KG1 (cell line): ENCODE measurements at regions not wholly inside any gene's neighbourhood (a gene's known extent, or its start where the extent isn't known, plus 50 kb on each side); places are given as distances from the start of the nearest gene placed in this dataset.
"Not testable (repeated sequence)": the region's sequence is repeated elsewhere in the genome, so short reads cannot be mapped to it uniquely, and the experiment has no call there.

Source experiments
- DNase-seq: peaks from one replicate; lab custom pipeline; 2025; lab: John Stamatoyannopoulos, UW

- DNase-seq, result no peak
Measured at GRCh38 chr11:11220786-11221185, 132.3 kb downstream of the CSNK2A3 start.

- no peak for DNase-seq
Measured at GRCh38 chr11:11218629-11218986, 134.4 kb downstream of the CSNK2A3 start.

GRCh38 chr11:11217929-11218628 lies 135.0 kb downstream of the CSNK2A3 start:
- DNase-seq, result no peak

- no peak for DNase-seq
Measured at GRCh38 chr11:11217289-11217928, 135.6 kb downstream of the CSNK2A3 start.

- DNase-seq, result no peak
Measured at GRCh38 chr11:11215944-11216343, 137.1 kb downstream of the CSNK2A3 start.

- no peak for DNase-seq
Measured at GRCh38 chr11:11215058-11215815, 137.8 kb downstream of the CSNK2A3 start.

GRCh38 chr11:11213117-11213516 lies 139.9 kb downstream of the CSNK2A3 start:
- no peak for DNase-seq

- no peak for DNase-seq
Measured at GRCh38 chr11:11211888-11212287, 141.2 kb downstream of the CSNK2A3 start.

GRCh38 chr11:11211186-11211585 lies 141.9 kb downstream of the CSNK2A3 start:
- no peak for DNase-seq

GRCh38 chr11:11210446-11210845 lies 142.6 kb downstream of the CSNK2A3 start:
- DNase-seq, result no peak

GRCh38 chr11:11209967-11210366 lies 143.1 kb downstream of the CSNK2A3 start:
- no peak for DNase-seq

GRCh38 chr11:11208994-11209393 lies 144.1 kb downstream of the CSNK2A3 start:
- DNase-seq, result no peak

- DNase-seq, result no peak
Measured at GRCh38 chr11:11207428-11207827, 145.6 kb downstream of the CSNK2A3 start.

GRCh38 chr11:11206484-11206883 lies 146.6 kb downstream of the CSNK2A3 start:
- no peak for DNase-seq

- DNase-seq, result no peak
Measured at GRCh38 chr11:11202885-11203284, 150.2 kb downstream of the CSNK2A3 start.

GRCh38 chr11:11201302-11201701 lies 151.7 kb downstream of the CSNK2A3 start:
- DNase-seq, result not testable (repeated sequence)

GRCh38 chr11:11192541-11192940 lies 160.5 kb downstream of the CSNK2A3 start:
- DNase-seq, result no peak

- no peak for DNase-seq
Measured at GRCh38 chr11:11189506-11189905, 163.5 kb downstream of the CSNK2A3 start.

GRCh38 chr11:11186249-11186648 lies 166.8 kb downstream of the CSNK2A3 start:
- no peak for DNase-seq

- no peak for DNase-seq
Measured at GRCh38 chr11:11182261-11182660, 170.8 kb downstream of the CSNK2A3 start.

- DNase-seq, result no peak
Measured at GRCh38 chr11:11178671-11179638, 174.1 kb downstream of the CSNK2A3 start.
